H1 (cell line): ENCODE measurements at regions not wholly inside any gene's neighbourhood (a gene's known extent, or its start where the extent isn't known, plus 50 kb on each side); places are given as distances from the start of the nearest gene placed in this dataset.

Experiments
- CTCF ChIA-PET: fragments of 300-600 bp; sonication (Branson Sonifier 250); formaldehyde crosslinking; loops from one replicate; lab custom pipeline; 2021; ENCODE audit not compliant: partially characterized antibody; lab: Charles Lee
- POLR2A ChIA-PET: fragments of 300-600 bp; sonication (Branson Sonifier 250); formaldehyde crosslinking; loops from one replicate; lab custom pipeline; 2021; ENCODE audit warnings: inconsistent platforms; ENCODE audit not compliant: partially characterized antibody; lab: Charles Lee
- DNase-seq, 2 experiments: peaks; one replicate each; pipeline versions ENCODE4 v3.0.0 to v3.0.0-alpha.2; 2010 to 2022; ENCODE audit warnings: low spot score in 2 of 2, low read depth in 1 of 2, mixed read lengths in 1 of 2
- FAIRE-seq: peaks from 2 replicates; lab custom pipeline; 2011; peaks lifted over from hg19 to GRCh38; lab: Jason Lieb, UNC
- H2AFZ ChIP-seq: 2 replicates; pipeline ENCODE4 v1.8.1; 2012; ENCODE audit warnings: low read length, inconsistent platforms
- H2AK5ac ChIP-seq: 2 replicates; pipeline ENCODE4 v1.6.1; 2013; ENCODE audit warnings: low read depth, low read length
- H2BK120ac ChIP-seq: replicated peaks from 2 replicates; pipeline ENCODE3; 2013; ENCODE audit warnings: low read depth, low read length, inconsistent platforms
- H2BK12ac ChIP-seq: 2 replicates; pipeline ENCODE4 v1.6.1; 2013; ENCODE audit warnings: low read depth, low read length
- H2BK15ac ChIP-seq: 2 replicates; pipeline ENCODE4 v1.6.1; 2013; ENCODE audit warnings: low read length
- H2BK20ac ChIP-seq: 2 replicates; pipeline ENCODE4 v1.6.1; 2013; ENCODE audit warnings: low read length
- H2BK5ac ChIP-seq: 2 replicates; pipeline ENCODE4 v1.6.1; 2013; ENCODE audit warnings: low read depth, low read length
- H3K14ac ChIP-seq: 2 replicates; pipeline ENCODE4 v1.6.1; 2013; ENCODE audit warnings: inconsistent platforms; ENCODE audit not compliant: insufficient read length
- H3K18ac ChIP-seq: 2 replicates; pipeline ENCODE4 v1.6.1; 2013; ENCODE audit warnings: low read length; ENCODE audit errors: extremely low read depth
- H3K23ac ChIP-seq: 2 replicates; pipeline ENCODE4 v1.6.1; 2013; ENCODE audit warnings: inconsistent platforms; ENCODE audit not compliant: insufficient read length
- H3K23me2 ChIP-seq: 2 replicates; pipeline ENCODE4 v1.6.1; 2013; ENCODE audit warnings: low read depth, low read length
- H3K27ac ChIP-seq: 2 replicates; pipeline ENCODE4 v1.6.1; 2011; ENCODE audit warnings: low read depth, low read length, inconsistent platforms
- H3K27me3 ChIP-seq, 4 experiments: replicated peaks in 1 of 4; 1 replicate in 1 of 4; 2 replicates in 3 of 4; pipeline versions ENCODE4 v1.6.1 to v1.8.1; 2011 to 2013; ENCODE audit warnings: low read length in 3 of 4, mild to moderate bottlenecking in 3 of 4, inconsistent platforms in 2 of 4, mixed read lengths in 2 of 4, moderate library complexity in 1 of 4; ENCODE audit not compliant: control insufficient read depth in 3 of 4, insufficient read depth in 3 of 4; ENCODE audit errors: extremely low read depth in 1 of 4
- H3K36me3 ChIP-seq, 4 experiments: 2 replicates each; pipeline versions ENCODE4 v1.6.1 to v1.8.1; 2011 to 2013; ENCODE audit warnings: mild to moderate bottlenecking in 4 of 4, low read length in 3 of 4, moderate library complexity in 2 of 4, control low read depth in 1 of 4, inconsistent platforms in 1 of 4; ENCODE audit not compliant: insufficient read depth in 4 of 4, control insufficient read depth in 2 of 4
- H3K4ac ChIP-seq: replicated peaks from 2 replicates; pipeline ENCODE3; 2013; ENCODE audit warnings: low read length, low read depth, mixed read lengths, inconsistent platforms; ENCODE audit not compliant: insufficient read length
- H3K4me1 ChIP-seq, 4 experiments: replicated peaks in 1 of 4; 1 replicate in 1 of 4; 2 replicates in 3 of 4; pipeline versions ENCODE4 v1.6.1 to v1.8.1; 2011 to 2013; ENCODE audit warnings: low read length in 3 of 4, inconsistent platforms in 2 of 4, mixed read lengths in 1 of 4; ENCODE audit not compliant: insufficient read depth in 4 of 4, control insufficient read depth in 3 of 4
- H3K4me2 ChIP-seq, 2 experiments: 2 replicates each; pipeline versions ENCODE4 v1.6.1 to v1.8.1; 2011 to 2013; ENCODE audit warnings: low read depth in 2 of 2, low read length in 2 of 2, control low read depth in 1 of 2, inconsistent platforms in 1 of 2, mild to moderate bottlenecking in 1 of 2; ENCODE audit not compliant: insufficient read depth in 1 of 2
- H3K4me3 ChIP-seq, 4 experiments: fragments of 200-600, 300-600 bp in 1 of 4; sonication (generic), shearing (Covaris generic), sonication (Bioruptor Twin) in 1 of 4; 2 replicates each; pipeline versions ENCODE4 v1.5.1 to v1.8.1; 2011 to 2016; ENCODE audit warnings: low read length in 4 of 4, low read depth in 3 of 4, control low read depth in 2 of 4, inconsistent platforms in 2 of 4, mild to moderate bottlenecking in 2 of 4, mixed read lengths in 1 of 4, moderate library complexity in 1 of 4; ENCODE audit not compliant: insufficient read depth in 2 of 4; ENCODE audit errors: extremely low read depth in 1 of 4
- H3K56ac ChIP-seq: replicated peaks from 2 replicates; pipeline ENCODE3; 2013; ENCODE audit warnings: low read depth, mild to moderate bottlenecking, mixed read lengths, low read length, inconsistent platforms; ENCODE audit not compliant: insufficient read length
- H3K79me1 ChIP-seq: 2 replicates; pipeline ENCODE4 v1.6.1; 2013; ENCODE audit warnings: low read depth, low read length, control low read depth
- H3K79me2 ChIP-seq, 2 experiments: 2 replicates each; pipeline versions ENCODE4 v1.6.1 to v1.8.1; 2012 to 2013; ENCODE audit warnings: low read length in 2 of 2, mild to moderate bottlenecking in 2 of 2, inconsistent platforms in 1 of 2; ENCODE audit not compliant: insufficient read depth in 2 of 2, control insufficient read depth in 1 of 2
- H3K9ac ChIP-seq, 4 experiments: replicated peaks in 1 of 4; 1 replicate in 1 of 4; 2 replicates in 3 of 4; pipeline versions ENCODE4 v1.6.1 to v1.8.1; 2011 to 2013; ENCODE audit warnings: low read depth in 3 of 4, low read length in 3 of 4, control low read depth in 2 of 4, mild to moderate bottlenecking in 2 of 4, moderate library complexity in 2 of 4, inconsistent platforms in 1 of 4; ENCODE audit errors: extremely low read depth in 1 of 4
- H3K9me3 ChIP-seq, 2 experiments: 2 replicates each; pipeline versions ENCODE4 v1.6.1 to v1.8.1; 2012 to 2013; ENCODE audit warnings: mild to moderate bottlenecking in 2 of 2, moderate library complexity in 2 of 2, control low read depth in 1 of 2, inconsistent platforms in 1 of 2, low read depth in 1 of 2, low read length in 1 of 2, mixed read lengths in 1 of 2; ENCODE audit not compliant: insufficient read depth in 2 of 2
- H4K20me1 ChIP-seq, 2 experiments: replicated peaks in 1 of 2; 2 replicates each; pipeline versions ENCODE3 to v1.8.1; 2011 to 2013; ENCODE audit warnings: inconsistent platforms in 2 of 2, low read length in 2 of 2, mild to moderate bottlenecking in 1 of 2; ENCODE audit not compliant: insufficient read depth in 2 of 2, control insufficient read depth in 1 of 2
- H4K5ac ChIP-seq: 2 replicates; pipeline ENCODE4 v1.6.1; 2013; ENCODE audit warnings: low read length, low read depth, mixed read lengths, inconsistent platforms; ENCODE audit not compliant: insufficient read length
- H4K8ac ChIP-seq: 2 replicates; pipeline ENCODE4 v1.8.0; 2013; ENCODE audit warnings: mild to moderate bottlenecking, moderate library complexity, low read length, inconsistent platforms; ENCODE audit not compliant: insufficient read depth; ENCODE audit errors: extremely low read depth
- H4K91ac ChIP-seq: replicated peaks from 2 replicates; pipeline ENCODE3; 2013; ENCODE audit warnings: low read length, mixed read lengths, inconsistent platforms; ENCODE audit not compliant: insufficient read length
- ATF2 ChIP-seq: IDR thresholded peaks from 2 replicates; pipeline ENCODE4 v1.6.1; 2012; ENCODE audit warnings: low read length, inconsistent platforms
- CHD1 ChIP-seq: IDR thresholded peaks from 2 replicates; pipeline ENCODE4 v1.6.1; 2012; ENCODE audit warnings: low read depth, low read length, improper control_type of control experiment
- CREB1 ChIP-seq: IDR thresholded peaks from 2 replicates; pipeline ENCODE4 v1.6.1; 2012; ENCODE audit warnings: inconsistent platforms
- EP300 ChIP-seq, 2 experiments: IDR thresholded peaks; 1 replicate in 1 of 2; 2 replicates in 1 of 2; pipeline ENCODE4 v1.6.1; 2011 to 2012; ENCODE audit warnings: low read depth in 2 of 2, low read length in 2 of 2, mild to moderate bottlenecking in 2 of 2, borderline replicate concordance in 1 of 2, inconsistent platforms in 1 of 2, moderate library complexity in 1 of 2
- RAD21 ChIP-seq, 2 experiments: IDR thresholded peaks in 1 of 2; conservative IDR thresholded peaks in 1 of 2; 2 replicates each; pipeline ENCODE4 v1.6.1; 2011; ENCODE audit warnings: low read depth in 2 of 2, low read length in 2 of 2, improper control_type of control experiment in 1 of 2, inconsistent platforms in 1 of 2, mild to moderate bottlenecking in 1 of 2, moderate library complexity in 1 of 2
- RBBP5 ChIP-seq: IDR thresholded peaks from 2 replicates; pipeline ENCODE4 v1.7.1; 2012; ENCODE audit warnings: low read depth, mild to moderate bottlenecking, inconsistent platforms, low read length, moderate library complexity, borderline replicate concordance
- RNF2 ChIP-seq: fragments of 200-900, 300-1000 bp; sonication (generic); IDR thresholded peaks from 2 replicates; pipeline ENCODE4 v1.7.1; 2016; ENCODE audit warnings: borderline replicate concordance, low read depth, mild to moderate bottlenecking, antibody characterized with exemption, low read length; ENCODE audit not compliant: poor library complexity, severe bottlenecking; ENCODE audit errors: missing control alignments
- RXRA ChIP-seq: IDR thresholded peaks from 2 replicates; pipeline ENCODE4 v1.6.1; 2011; ENCODE audit warnings: low read depth, mild to moderate bottlenecking, low read length, moderate library complexity; ENCODE audit not compliant: insufficient read depth
- TEAD4 ChIP-seq: IDR thresholded peaks from 2 replicates; pipeline ENCODE4 v1.6.1; 2012; ENCODE audit warnings: low read depth, low read length, inconsistent platforms, mixed read lengths
- USF2 ChIP-seq: IDR thresholded peaks from 2 replicates; pipeline ENCODE4 v1.6.1; 2011; ENCODE audit warnings: low read length, improper control_type of control experiment
- WGBS, 2 experiments: shearing (Covaris generic) in 1 of 2; methylation state at CpG; one replicate each; pipeline versions ENCODE4 v1.1.6 to v1.1.7; 2013 to 2015; ENCODE audit warnings: low lambda C conversion rate in 2 of 2, mixed read lengths in 2 of 2, inconsistent platforms in 1 of 2, low coverage in 1 of 2, missing lambda C conversion rate in 1 of 2; ENCODE audit not compliant: insufficient replicate concordance in 2 of 2, insufficient coverage in 1 of 2, insufficient read length in 1 of 2; ENCODE audit errors: extremely low coverage in 1 of 2, missing lambda C conversion rate in 1 of 2; 5-methylcytosine and 5-hydroxymethylcytosine counted together

GRCh38 chr16:55001931-55002330, 71.3 kb downstream of the IRX5 start:
- POLR2A ChIA-PET, result interaction anchor here (0.6 kb wide), 1 partner anchor 182 kb away, joined by 3 read pairs; no protein-coding TSS in a partner anchor
- Histone ChIP-seq H3K79me2 (no peaks in the 10 kb centered on the region), H4K5ac (no peak overlapping the region), H3K4ac (no peak overlapping the region), H3K4me1 (no peaks in the 10 kb centered on the region), H3K9ac (no peak overlapping the region), H4K20me1 (no peaks in the 10 kb centered on the region), H3K56ac (no peak overlapping the region), H3K27ac (no peak overlapping the region), H4K91ac (no peak overlapping the region), H3K23ac (no peak overlapping the region), H3K23me2 (no peaks in the 10 kb centered on the region), H3K4me3 (no peak overlapping the region), H2BK120ac (no peak overlapping the region), H3K18ac (no peak overlapping the region), H2BK12ac (no peak overlapping the region), H3K79me1 (no peaks in the 10 kb centered on the region), H2BK5ac (no peak overlapping the region), H2AK5ac (no peak overlapping the region), H2BK20ac (no peak overlapping the region), H2AFZ (no peak overlapping the region), H3K4me2 (no peak overlapping the region), H3K27me3 (no peaks in the 10 kb centered on the region), H2BK15ac (no peak overlapping the region), H3K14ac (no peak overlapping the region), H4K8ac (no peak overlapping the region), H3K36me3 (no peaks in the 10 kb centered on the region), H3K9me3 (no peaks in the 10 kb centered on the region)
- FAIRE-seq (no peak), DNase-seq (no peak)
- CTCF ChIA-PET, result interaction anchor here (0.6 to 2.3 kb wide), 10 partner anchors 13 to 1259 kb away, joined by 3 to 12 read pairs (median 3); no protein-coding TSS in a partner anchor
- WGBS, 2 experiments, result 69% methylated on average over 1 of the region's 1 CpG; no CpG with 5 or more reads in 1 of the 2 experiments
- no peak for TF ChIP-seq RXRA
- TF ChIP-seq ATF2, result no peak
- TF ChIP-seq EP300 (IDR thresholded peaks at IDR 0.05; ENCODE audit: borderline replicate concordance in 1 of 2, low read depth in 2 of 2, low read length in 2 of 2), result no peak
- no peak for TF ChIP-seq USF2
- TF ChIP-seq TEAD4, result no peak
- TF ChIP-seq RBBP5, result no peak
- TF ChIP-seq CREB1, result no peak
- TF ChIP-seq RNF2, result no peak
- TF ChIP-seq RAD21 (IDR thresholded peaks at IDR 0.05 in 1 of 2, conservative IDR thresholded peaks at IDR 0.05 in 1 of 2; ENCODE audit: low read depth in 2 of 2, low read length in 2 of 2), result no peak
- TF ChIP-seq CHD1, result no peak
